DND-41 (cell line): ENCODE measurements at regions not wholly inside any gene's neighbourhood (a gene's known extent, or its start where the extent isn't known, plus 50 kb on each side); places are given as distances from the start of the nearest gene placed in this dataset.

ENCODE experiments used
- EZH2 ChIP-seq: IDR thresholded peaks from 3 replicates; pipeline ENCODE4 v1.6.1; 2012; ENCODE audit warnings: borderline replicate concordance, low read depth, mild to moderate bottlenecking, moderate library complexity, low read length, inconsistent platforms; ENCODE audit not compliant: severe bottlenecking
- TF ChIP-seq, protein P1 (sequence below): IDR thresholded peaks from 2 replicates; pipeline ENCODE4 v1.5.1; 2012; ENCODE audit warnings: borderline replicate concordance, low read length, moderate library complexity, mild to moderate bottlenecking; ENCODE audit not compliant: poor library complexity, severe bottlenecking; ENCODE audit errors: extremely low read depth

DNA sequence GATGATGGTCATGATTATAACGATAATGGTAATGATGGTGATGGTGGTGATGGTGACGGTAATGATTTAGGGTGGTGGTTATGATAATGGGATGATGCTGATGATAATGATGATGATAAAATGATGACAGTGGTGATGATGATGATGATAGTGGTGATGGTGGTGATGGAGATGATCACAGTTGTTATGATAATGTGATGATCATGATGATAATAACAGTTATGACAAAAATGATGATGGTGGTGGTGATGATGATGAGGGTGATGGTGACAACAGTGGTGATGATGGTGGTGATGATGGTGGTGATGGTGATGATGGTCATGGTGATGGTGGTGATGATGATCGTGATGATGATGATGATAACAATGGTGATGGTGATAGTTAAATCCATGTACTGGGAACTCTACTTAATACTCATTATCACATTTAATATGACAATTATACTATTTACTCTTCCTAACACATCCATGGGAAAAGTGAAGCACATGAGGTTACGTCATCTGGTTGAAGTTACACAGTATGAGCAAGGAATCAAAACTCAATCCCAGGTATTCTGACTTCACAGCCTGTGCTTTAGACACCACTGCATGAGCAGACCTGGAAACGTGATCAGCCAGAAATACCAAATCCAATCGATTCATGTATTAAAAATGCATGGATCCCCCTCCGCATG lies 322.2 kb downstream of the BRD1 start:
- TF ChIP-seq, protein P1, sequence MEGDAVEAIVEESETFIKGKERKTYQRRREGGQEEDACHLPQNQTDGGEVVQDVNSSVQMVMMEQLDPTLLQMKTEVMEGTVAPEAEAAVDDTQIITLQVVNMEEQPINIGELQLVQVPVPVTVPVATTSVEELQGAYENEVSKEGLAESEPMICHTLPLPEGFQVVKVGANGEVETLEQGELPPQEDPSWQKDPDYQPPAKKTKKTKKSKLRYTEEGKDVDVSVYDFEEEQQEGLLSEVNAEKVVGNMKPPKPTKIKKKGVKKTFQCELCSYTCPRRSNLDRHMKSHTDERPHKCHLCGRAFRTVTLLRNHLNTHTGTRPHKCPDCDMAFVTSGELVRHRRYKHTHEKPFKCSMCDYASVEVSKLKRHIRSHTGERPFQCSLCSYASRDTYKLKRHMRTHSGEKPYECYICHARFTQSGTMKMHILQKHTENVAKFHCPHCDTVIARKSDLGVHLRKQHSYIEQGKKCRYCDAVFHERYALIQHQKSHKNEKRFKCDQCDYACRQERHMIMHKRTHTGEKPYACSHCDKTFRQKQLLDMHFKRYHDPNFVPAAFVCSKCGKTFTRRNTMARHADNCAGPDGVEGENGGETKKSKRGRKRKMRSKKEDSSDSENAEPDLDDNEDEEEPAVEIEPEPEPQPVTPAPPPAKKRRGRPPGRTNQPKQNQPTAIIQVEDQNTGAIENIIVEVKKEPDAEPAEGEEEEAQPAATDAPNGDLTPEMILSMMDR, result no peak
- TF ChIP-seq EZH2, result no peak
